NCI-H2029 (cell line): ENCODE measurements at regions not wholly inside any gene's neighbourhood (a gene's known extent, or its start where the extent isn't known, plus 50 kb on each side); places are given as distances from the start of the nearest gene placed in this dataset.
"Not testable (repeated sequence)": the region's sequence is repeated elsewhere in the genome, so short reads cannot be mapped to it uniquely, and the experiment has no call there.

ENCODE experiments used
- DNase-seq: peaks from one replicate; lab custom pipeline; 2025; lab: John Stamatoyannopoulos, UW

DNA sequence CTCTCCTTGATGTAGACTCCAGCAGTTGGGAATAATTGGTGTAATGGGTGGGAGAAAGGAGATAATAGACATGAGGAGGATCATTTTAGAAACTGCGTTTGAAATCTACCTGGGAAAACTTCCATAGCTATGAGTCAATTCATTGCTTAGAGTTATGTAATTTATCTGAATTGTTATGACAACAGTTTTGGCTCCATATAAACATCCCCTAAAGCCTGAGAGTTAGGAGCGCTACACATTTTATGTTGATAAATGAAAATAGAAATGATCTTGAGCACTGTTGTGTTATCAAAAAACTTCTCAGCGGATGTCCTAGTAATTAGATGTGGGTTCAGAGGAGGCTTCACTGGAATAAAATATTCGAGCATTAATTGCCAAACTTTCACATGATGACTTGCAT, 573.4 kb downstream of the TSN start:
- no peak for DNase-seq

- no peak for DNase-seq
These were observed 573.8 kb downstream of the TSN start for GRCh38 chr2:122329278-122329677.

DNA sequence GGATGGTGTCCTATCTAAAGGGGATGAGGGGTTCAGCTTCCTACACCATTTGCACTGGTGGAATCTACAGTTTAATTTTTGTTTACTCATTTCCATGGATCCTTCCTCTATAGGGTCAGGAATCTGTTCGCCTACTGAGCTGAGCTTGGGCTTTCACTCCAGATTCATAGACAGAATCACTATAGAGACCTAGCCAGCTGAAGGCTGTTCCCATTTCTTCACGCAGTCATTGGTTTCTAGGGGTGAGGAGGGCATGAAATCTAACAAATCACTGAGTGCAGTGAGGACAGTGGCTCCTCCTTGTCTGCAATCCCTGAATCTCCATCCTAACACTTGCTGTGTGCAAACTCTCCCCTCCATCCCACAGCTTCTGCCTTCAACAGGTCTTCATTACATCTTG, 578.5 kb downstream of the TSN start:
- no peak for DNase-seq

DNA sequence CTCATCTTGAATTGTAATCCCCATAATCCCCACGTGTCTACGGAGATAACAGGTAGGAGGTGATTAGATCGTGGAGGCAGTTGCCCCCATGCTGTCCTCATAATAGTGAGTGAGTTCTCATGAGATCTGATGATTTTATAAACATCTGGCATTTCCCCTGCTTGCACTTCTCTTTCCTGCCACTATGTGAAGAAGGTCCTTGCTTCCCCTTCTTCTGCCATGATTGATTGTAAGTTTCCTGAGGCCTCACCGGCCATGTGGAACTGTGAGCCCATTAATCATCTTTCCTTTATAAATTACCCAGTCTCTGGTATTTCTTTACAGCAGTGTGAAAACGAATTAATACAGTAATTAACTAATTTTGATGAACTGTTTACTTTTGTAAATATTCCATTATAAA, 582.5 kb downstream of the TSN start:
- DNase-seq = no peak

DNA sequence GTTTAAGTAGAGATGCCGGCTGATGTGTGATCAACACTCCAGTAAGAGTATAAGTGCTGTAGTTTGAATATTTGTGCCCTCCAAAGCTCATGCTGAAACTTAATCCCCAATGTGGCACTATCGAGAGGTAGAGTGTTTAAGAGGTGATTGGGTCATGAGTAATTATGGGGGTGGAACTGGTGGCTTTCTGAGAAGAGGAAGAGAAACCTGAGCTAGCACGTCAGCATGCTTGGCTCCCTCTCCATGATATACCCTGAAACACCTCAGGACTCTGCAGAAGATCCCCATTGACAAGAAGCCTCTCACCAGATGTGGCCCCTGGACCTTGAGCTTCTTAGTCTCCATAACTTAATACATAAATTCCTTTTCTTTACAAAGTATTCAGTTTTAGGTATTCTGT, 584.8 kb downstream of the TSN start:
- DNase-seq = no peak

- no peak for DNase-seq
These were observed 585.6 kb downstream of the TSN start for GRCh38 chr2:122341007-122341406.

DNA sequence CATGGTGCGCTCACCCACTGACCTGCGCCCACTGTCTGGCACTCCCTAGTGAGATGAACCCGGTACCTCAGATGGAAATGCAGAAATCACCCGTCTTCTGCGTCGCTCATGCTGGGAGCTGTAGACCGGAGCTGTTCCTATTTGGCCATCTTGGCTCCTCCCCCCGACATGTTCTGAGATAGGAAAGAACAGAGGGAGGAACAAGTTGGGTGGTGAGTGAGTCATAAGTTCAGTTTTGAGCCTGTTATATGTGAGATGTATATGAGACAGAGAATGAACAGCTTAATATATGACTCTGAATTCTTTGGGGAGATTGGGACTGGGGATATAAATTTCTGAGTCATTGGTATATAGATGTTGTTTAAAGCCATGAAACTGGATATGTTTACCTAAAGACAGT, 596.7 kb downstream of the TSN start:
- not testable (repeated sequence) for DNase-seq

- no peak for DNase-seq
These were observed 602.5 kb downstream of the TSN start for GRCh38 chr2:122357998-122358397.

GRCh38 chr2:122358729-122359128, 603.3 kb downstream of the TSN start:
- DNase-seq = no peak

- no peak for DNase-seq
These were observed 608.4 kb downstream of the TSN start for GRCh38 chr2:122363885-122364284.

DNA sequence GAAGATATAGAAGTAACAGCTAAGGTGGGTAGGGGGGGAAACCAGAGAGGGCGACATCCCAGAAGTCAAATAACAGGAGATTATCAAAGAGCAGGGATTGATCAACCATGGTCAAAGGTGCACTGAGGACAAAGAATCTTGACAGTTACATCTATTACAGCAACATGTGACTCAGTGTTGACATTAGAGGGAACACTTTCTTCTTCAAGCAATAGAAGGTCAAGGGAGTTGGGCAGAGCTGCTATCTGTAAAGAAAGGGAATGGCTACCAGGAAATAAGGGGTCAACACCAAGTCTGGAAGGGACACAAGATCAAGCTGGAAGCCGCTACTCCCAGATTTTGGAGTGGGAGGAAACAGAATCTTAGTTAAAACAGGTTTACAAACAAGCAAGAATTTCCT, 611.0 kb downstream of the TSN start:
- DNase-seq = no peak

GRCh38 chr2:122366969-122367645, 611.7 kb downstream of the TSN start:
- no peak for DNase-seq

GRCh38 chr2:122367646-122368010, 612.2 kb downstream of the TSN start:
- DNase-seq = no peak

DNA sequence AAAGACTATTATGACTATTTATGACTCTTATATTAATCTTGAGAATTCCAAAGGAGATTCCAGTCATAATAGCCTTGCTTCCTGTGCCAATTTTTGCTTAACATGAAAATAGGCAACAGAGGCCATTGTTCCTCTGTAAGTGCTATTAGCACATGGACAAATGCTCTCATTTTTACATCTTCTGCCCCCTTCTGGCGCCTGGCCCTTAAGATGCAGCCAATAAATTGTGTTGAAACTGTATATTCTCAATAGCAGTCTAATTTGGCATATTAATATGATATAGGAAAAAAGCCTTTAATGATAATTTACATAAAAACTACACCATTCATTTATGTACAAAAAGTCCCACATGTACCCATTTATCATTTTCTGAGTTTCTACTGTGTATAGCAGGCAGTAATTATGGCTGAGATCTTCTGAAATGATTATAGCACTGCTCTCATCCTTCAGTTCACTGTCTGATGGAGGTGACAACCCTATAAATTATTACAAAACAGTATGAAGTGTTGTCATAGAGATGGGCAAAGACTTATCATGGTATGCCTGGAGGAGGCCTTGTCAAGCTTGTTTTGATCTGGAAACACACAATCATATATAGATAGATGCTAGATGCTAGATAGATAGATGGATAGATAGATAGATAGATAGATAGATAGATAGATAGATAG, 613.3 kb downstream of the TSN start:
- DNase-seq = no peak

DNA sequence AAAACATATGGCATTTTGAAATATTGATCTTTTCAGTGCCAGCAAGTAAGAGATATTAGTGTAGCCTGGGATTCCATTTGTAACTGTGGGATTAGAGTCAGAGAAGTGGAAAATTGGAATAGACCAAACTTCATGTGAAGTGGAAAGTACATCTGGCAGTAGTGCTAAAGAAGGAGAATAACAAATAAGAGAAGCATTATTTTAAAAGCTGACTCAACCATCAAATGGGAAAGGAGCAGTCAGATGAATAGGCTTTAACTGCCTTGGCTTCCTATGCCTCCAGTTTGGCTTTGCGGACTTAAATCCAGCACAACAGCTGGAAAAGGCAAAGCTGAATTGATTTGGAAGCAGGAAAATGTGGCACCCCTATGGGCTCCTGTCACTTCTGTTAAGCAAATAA, 623.1 kb downstream of the TSN start:
- DNase-seq = no peak

DNA sequence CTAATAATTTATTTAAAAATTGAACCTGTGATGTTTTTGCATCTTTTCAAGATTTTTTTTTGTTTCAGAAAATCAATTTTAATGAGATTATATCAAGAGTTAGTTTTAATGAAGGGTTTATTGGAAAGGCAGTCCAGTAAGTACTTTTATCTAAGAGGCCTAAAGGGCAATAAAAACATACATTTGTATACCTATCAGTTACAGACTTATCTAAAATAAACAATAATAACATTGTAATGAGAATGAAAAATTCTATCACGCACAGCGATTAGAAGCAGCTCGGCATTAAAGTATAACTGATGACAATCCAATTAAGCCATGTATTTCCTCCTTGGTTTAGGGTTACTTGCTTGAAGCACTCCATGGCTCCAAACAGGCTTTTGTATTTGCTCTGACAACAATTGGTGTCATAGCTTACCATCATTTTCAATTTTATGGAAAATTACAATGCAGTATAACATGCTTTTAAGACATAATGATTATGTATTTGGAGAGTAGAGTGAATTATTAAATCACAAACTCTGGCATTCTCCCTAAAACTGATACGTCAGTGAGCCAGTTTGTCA, 629.4 kb downstream of the TSN start:
- peak; percentile 88 for DNase-seq

GRCh38 chr2:122388208-122388607, 632.8 kb downstream of the TSN start:
- no peak for DNase-seq

- DNase-seq = no peak
These were observed 634.2 kb downstream of the TSN start for GRCh38 chr2:122389694-122390093.

DNA sequence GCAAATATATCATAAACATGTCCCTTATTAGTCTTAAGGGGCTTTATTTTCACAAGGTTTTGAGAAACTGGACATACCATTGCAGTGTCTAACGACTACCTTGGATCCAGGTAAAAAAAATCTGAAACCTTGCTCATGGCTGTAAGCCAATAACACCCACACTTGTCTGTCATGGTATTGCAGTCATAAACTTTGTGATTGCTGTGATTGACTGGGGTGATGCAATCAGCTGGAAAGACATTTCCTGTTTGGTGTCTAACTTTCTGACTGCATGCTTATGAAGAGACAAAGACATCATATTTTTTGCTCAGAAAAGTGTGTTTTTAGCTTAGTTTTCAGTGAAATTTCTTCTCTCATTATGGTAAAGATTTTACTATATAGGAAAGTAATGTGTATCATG, 635.0 kb downstream of the TSN start:
- no peak for DNase-seq

DNA sequence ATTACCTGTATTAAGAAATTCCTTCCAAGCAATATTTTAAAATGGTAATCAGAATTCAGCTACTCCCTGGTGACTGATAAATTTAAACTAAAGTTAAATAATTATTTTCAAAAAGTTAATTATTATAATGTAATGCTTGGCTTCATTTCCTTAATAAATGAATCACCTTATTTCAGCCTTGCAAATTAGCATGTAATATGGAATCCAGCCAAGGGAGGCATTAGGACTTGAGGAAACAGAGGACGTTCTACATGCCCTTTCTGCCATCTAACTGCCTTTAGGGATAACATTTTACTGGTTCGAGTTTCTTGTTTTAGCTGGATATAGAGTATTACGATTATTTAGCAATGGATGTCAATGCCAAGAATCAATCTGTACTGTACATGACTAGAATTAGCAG, 636.3 kb downstream of the TSN start:
- no peak for DNase-seq

- no peak for DNase-seq
These were observed 640.2 kb downstream of the TSN start for GRCh38 chr2:122395687-122396086.

DNA sequence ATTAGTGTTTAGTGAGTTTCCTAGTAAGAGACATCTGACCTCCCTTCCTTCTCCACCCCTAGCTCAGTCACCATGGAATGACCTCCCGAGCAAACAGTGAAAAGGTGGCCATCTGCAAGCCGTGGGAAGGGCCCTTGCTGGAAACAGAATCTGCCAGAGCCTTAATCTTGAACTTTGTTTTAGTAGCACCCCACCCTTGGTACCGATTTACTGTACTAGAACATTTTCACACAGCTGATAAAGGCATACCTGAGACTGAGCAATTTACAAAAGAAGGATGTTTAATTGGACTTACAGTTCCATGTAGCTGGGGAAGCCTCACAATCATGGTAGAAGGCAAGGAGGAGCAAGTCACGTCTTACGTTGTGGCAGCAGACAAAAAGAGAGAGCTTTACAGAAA, 655.8 kb downstream of the TSN start:
- DNase-seq = no peak

DNA sequence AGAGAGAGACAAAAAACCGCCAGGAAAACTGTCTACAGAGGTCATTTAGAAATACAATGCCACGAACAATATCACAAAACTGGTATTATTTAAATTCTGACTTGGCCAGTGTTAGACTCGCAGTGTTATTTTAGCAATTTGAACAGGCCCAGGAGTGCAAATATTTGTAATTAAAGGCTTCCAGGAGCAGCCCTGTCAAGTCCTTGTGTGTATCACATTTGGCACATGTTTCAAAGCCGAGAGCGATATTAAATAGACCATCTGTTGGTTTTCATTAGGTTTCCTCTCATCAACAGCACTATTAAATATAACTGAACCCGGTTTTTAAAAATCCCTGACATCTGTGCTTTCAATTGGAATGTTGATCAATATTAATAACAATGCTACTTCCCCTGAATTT, 656.9 kb downstream of the TSN start:
- DNase-seq = peak; percentile 60

DNA sequence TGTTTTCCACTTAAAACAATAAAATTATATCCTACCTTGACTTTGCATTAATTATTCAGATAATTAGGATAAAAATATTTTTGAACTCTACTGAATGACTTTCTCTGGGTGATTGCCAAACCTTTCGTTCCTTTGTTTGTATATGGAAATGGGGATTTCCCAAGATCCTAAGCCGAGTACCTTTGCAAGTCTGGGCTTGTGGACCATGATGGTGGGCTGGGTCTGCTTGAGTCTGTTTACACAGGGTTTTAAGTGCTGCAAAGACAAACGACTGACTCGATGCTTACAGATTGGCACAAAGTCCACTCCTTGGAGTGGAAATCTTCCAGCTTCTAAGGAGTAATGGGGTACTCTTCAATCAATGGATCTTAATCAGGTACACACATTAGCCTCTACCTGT, 659.5 kb downstream of the TSN start:
- no peak for DNase-seq
